ENCODE measurements at regions not wholly inside any gene's neighbourhood (a gene's known extent, or its start where the extent isn't known, plus 50 kb on each side); places are given as distances from the start of the nearest gene placed in this dataset.
A peak's percentile ranks its signal among the peaks of the same experiment; 100 is the strongest.

DNA sequence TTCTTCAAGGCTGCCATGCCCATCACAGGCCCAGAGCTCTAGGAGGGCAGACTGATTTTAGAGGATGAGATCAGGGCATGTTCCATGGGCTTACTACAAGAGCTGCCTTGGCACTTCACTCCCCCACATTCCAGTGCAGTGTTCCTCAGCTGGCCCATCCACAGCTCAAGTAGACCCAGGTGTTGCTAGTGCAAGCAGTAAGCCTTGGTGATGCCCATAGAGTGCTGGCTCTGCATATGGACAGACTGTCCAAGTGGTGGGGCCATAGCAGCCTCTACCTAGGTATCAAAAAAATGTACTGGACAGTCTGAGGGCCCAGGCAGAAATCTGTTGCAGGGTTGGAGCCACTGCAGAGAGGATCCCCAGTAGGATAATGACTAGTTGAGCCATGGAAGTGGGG is 366.6 kb downstream of the FGF10 start:
- Histone ChIP-seq H3K4me1 (ENCODE audit: insufficient read depth) (no peaks in the 10 kb centered on the region), H3K4me3 (no peak overlapping the region), H2AFZ (no peak overlapping the region), H3K9me3 (ENCODE audit: low read depth) (no peaks in the 10 kb centered on the region), H3F3A (ENCODE audit: insufficient read depth) (no peaks in the 10 kb centered on the region), H3K36me3 (ENCODE audit: low read depth) (no peaks in the 10 kb centered on the region), H3K79me2 (ENCODE audit: insufficient read depth) (no peaks in the 10 kb centered on the region), H3K4me2 (ENCODE audit: unreplicated experiment) (no peak overlapping the region), H3K9me2 (ENCODE audit: insufficient read depth) (no peaks in the 10 kb centered on the region), H3K27me3 (replicated peaks; ENCODE audit: insufficient read depth) (no peaks in the 10 kb centered on the region), H3K27ac (no peak overlapping the region), H3K9ac (no peak overlapping the region), H4K20me1 (ENCODE audit: insufficient read depth) (no peaks in the 10 kb centered on the region)
- in situ Hi-C loops (cut with MboI), result no loop called here
- no peak for DNase-seq
- no peak for TF ChIP-seq EZH2phosphoT487 (IDR thresholded peaks at IDR 0.05; ENCODE audit: insufficient read depth, low read depth)

GRCh38 chr5:44011518-44011917 is 377.7 kb downstream of the FGF10 start:
- no peaks in the 10 kb centered on the region for H3K4me1 ChIP-seq (ENCODE audit: insufficient read depth)
- no peaks in the 10 kb centered on the region for H3K36me3 ChIP-seq (ENCODE audit: low read depth)
- no peaks in the 10 kb centered on the region for H3K9me2 ChIP-seq (ENCODE audit: insufficient read depth)
- TF ChIP-seq EZH2phosphoT487 (IDR thresholded peaks at IDR 0.05; ENCODE audit: insufficient read depth, low read depth), result no peak
- TF ChIP-seq EZH2 (IDR thresholded peaks at IDR 0.05; ENCODE audit: insufficient read depth, poor library complexity, severe bottlenecking), result no peak
- no peaks in the 10 kb centered on the region for H4K20me1 ChIP-seq (ENCODE audit: insufficient read depth)
- H3K79me2 ChIP-seq (ENCODE audit: insufficient read depth), result no peaks in the 10 kb centered on the region
- no peak overlapping the region for H2AFZ ChIP-seq
- H3K27ac ChIP-seq, result no peak overlapping the region
- H3K4me2 ChIP-seq (ENCODE audit: unreplicated experiment), result no peak overlapping the region
- no peaks in the 10 kb centered on the region for H3F3A ChIP-seq (ENCODE audit: insufficient read depth)
- no peak overlapping the region for H3K9ac ChIP-seq
- in situ Hi-C loops (cut with MboI), result no loop called here
- 32 to 34% methylated on average over 2 of the region's 2 CpGs for WGBS, 2 experiments (ENCODE audit: low coverage in 1 of 2, low lambda C conversion rate in 2 of 2, missing lambda C conversion rate in 2 of 2)
- H3K4me3 ChIP-seq, result no peak overlapping the region
- H3K9me3 ChIP-seq (ENCODE audit: low read depth), result no peaks in the 10 kb centered on the region
- no peak for DNase-seq
- H3K27me3 ChIP-seq (replicated peaks; ENCODE audit: insufficient read depth), result no peaks in the 10 kb centered on the region

- no peaks in the 10 kb centered on the region for H3K9me3 ChIP-seq (ENCODE audit: low read depth)
- H3K36me3 ChIP-seq (ENCODE audit: low read depth), result no peaks in the 10 kb centered on the region
- in situ Hi-C loops (cut with MboI), result no loop called here
- no peaks in the 10 kb centered on the region for H3F3A ChIP-seq (ENCODE audit: insufficient read depth)
- H3K4me2 ChIP-seq (ENCODE audit: unreplicated experiment), result no peak overlapping the region
- H3K27me3 ChIP-seq (replicated peaks; ENCODE audit: insufficient read depth), result no peaks in the 10 kb centered on the region
- H3K79me2 ChIP-seq (ENCODE audit: insufficient read depth), result no peaks in the 10 kb centered on the region
- H4K20me1 ChIP-seq (ENCODE audit: insufficient read depth), result no peaks in the 10 kb centered on the region
- TF ChIP-seq EZH2phosphoT487 (IDR thresholded peaks at IDR 0.05; ENCODE audit: insufficient read depth, low read depth), result no peak
- TF ChIP-seq EZH2 (IDR thresholded peaks at IDR 0.05; ENCODE audit: insufficient read depth, poor library complexity, severe bottlenecking), result no peak
- DNase-seq, result peak; percentile 49
- no peaks in the 10 kb centered on the region for H3K4me1 ChIP-seq (ENCODE audit: insufficient read depth)
- no peak overlapping the region for H3K9ac ChIP-seq
- H3K4me3 ChIP-seq, result no peak overlapping the region
- no peak overlapping the region for H2AFZ ChIP-seq
- H3K27ac ChIP-seq, result no peak overlapping the region
- H3K9me2 ChIP-seq (ENCODE audit: insufficient read depth), result no peaks in the 10 kb centered on the region
These were observed 386.8 kb downstream of the FGF10 start for GRCh38 chr5:44002381-44002901.

GRCh38 chr5:44001675-44002380 is 387.4 kb downstream of the FGF10 start:
- no peak overlapping the region for H3K4me2 ChIP-seq (ENCODE audit: unreplicated experiment)

GRCh38 chr5:44001236-44001635 is 388.0 kb downstream of the FGF10 start:
- no peaks in the 10 kb centered on the region for H3K4me1 ChIP-seq (ENCODE audit: insufficient read depth)
- no peak overlapping the region for H3K4me3 ChIP-seq
- in situ Hi-C loops (cut with MboI), result no loop called here
- H2AFZ ChIP-seq, result no peak overlapping the region
- H3K4me2 ChIP-seq (ENCODE audit: unreplicated experiment), result no peak overlapping the region
- H3F3A ChIP-seq (ENCODE audit: insufficient read depth), result no peaks in the 10 kb centered on the region
- H3K9ac ChIP-seq, result no peak overlapping the region
- H3K9me2 ChIP-seq (ENCODE audit: insufficient read depth), result no peaks in the 10 kb centered on the region
- H3K27ac ChIP-seq, result no peak overlapping the region
- DNase-seq, result no peak
- H4K20me1 ChIP-seq (ENCODE audit: insufficient read depth), result no peaks in the 10 kb centered on the region
- no peaks in the 10 kb centered on the region for H3K79me2 ChIP-seq (ENCODE audit: insufficient read depth)
- H3K36me3 ChIP-seq (ENCODE audit: low read depth), result no peaks in the 10 kb centered on the region
- no peaks in the 10 kb centered on the region for H3K9me3 ChIP-seq (ENCODE audit: low read depth)
- no peaks in the 10 kb centered on the region for H3K27me3 ChIP-seq (replicated peaks; ENCODE audit: insufficient read depth)
- TF ChIP-seq EZH2 (IDR thresholded peaks at IDR 0.05; ENCODE audit: insufficient read depth, poor library complexity, severe bottlenecking) (no peak), EZH2phosphoT487 (IDR thresholded peaks at IDR 0.05; ENCODE audit: insufficient read depth, low read depth) (no peak)

More at GRCh38 chr5:44001675-44002380, 387.4 kb downstream of the FGF10 start:
- Histone ChIP-seq H3F3A (ENCODE audit: insufficient read depth) (no peaks in the 10 kb centered on the region), H2AFZ (no peak overlapping the region), H3K9me2 (ENCODE audit: insufficient read depth) (no peaks in the 10 kb centered on the region), H4K20me1 (ENCODE audit: insufficient read depth) (no peaks in the 10 kb centered on the region), H3K27ac (no peak overlapping the region), H3K9ac (no peak overlapping the region), H3K9me3 (ENCODE audit: low read depth) (no peaks in the 10 kb centered on the region), H3K36me3 (ENCODE audit: low read depth) (no peaks in the 10 kb centered on the region), H3K27me3 (replicated peaks; ENCODE audit: insufficient read depth) (no peaks in the 10 kb centered on the region), H3K4me3 (no peak overlapping the region), H3K4me1 (ENCODE audit: insufficient read depth) (no peaks in the 10 kb centered on the region), H3K79me2 (ENCODE audit: insufficient read depth) (no peaks in the 10 kb centered on the region)
- WGBS, 2 experiments (ENCODE audit: low coverage in 1 of 2, low lambda C conversion rate in 2 of 2, missing lambda C conversion rate in 2 of 2), result 12 to 15% methylated on average over 2 of the region's 2 CpGs
- no peak for DNase-seq
- in situ Hi-C loops (cut with MboI), result no loop called here
- TF ChIP-seq EZH2 (IDR thresholded peaks at IDR 0.05; ENCODE audit: insufficient read depth, poor library complexity, severe bottlenecking), result no peak
- TF ChIP-seq EZH2phosphoT487 (IDR thresholded peaks at IDR 0.05; ENCODE audit: insufficient read depth, low read depth), result no peak
